GM12892 (cell line): ENCODE measurements at regions not wholly inside any gene's neighbourhood (a gene's known extent, or its start where the extent isn't known, plus 50 kb on each side); places are given as distances from the start of the nearest gene placed in this dataset.

Source experiments
- POLR2AphosphoS5 ChIP-seq: IDR thresholded peaks from 2 replicates; pipeline ENCODE4 v1.6.1; 2011; ENCODE audit warnings: low read depth, low read length, control low read depth
- TAF1 ChIP-seq: IDR thresholded peaks from 2 replicates; pipeline ENCODE4 v1.6.1; 2011; ENCODE audit warnings: low read depth, mild to moderate bottlenecking, control low read depth, low read length, borderline replicate concordance

DNA sequence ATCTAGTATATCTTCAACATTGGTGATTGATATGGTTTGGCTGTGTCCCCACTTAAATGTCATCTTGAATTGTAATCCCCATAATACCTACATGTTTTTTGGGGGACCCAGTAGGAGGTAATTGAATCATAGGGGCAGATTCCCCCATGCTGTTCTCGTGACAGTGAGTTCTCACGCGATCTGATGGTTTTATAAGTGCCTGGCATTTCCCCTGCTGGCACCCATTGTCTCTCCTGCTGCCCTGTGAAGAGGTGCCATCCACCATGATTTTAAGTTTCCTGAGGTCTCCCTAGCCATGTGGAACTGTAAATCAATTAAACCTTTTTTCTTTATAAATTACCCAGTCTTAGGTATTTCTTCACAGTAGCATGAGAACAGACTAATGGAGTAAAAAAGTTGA is 1094.6 kb downstream of the ROBO2 start:
- no peak for TF ChIP-seq POLR2AphosphoS5
- TF ChIP-seq TAF1, result no peak
